Stimulated activated effector memory CD8-positive, alpha-beta T cell treated with anti-CD3 and anti-CD28 coated beads, Interleukin-12 subunit alpha, Interleukin-12 subunit beta, amount 100 ng/mL, for 72 hours (primary cell): ENCODE measurements at regions not wholly inside any gene's neighbourhood (a gene's known extent, or its start where the extent isn't known, plus 50 kb on each side); places are given as distances from the start of the nearest gene placed in this dataset.

Source experiments
- ATAC-seq: fragments of 150-1000 bp; cut with Tn5 transposase; 2 replicates; pipeline ENCODE4 v1.10.0; 2021
- DNase-seq, 2 donors: peaks; one replicate each; pipeline ENCODE4 v3.0.0; 2021 to 2022; ENCODE audit warnings: low spot score in 2 of 2
- H3K27ac Mint-ChIP-seq: one replicate; pipeline ENCODE4 v1.8.0; 2022; ENCODE audit warnings: mild to moderate bottlenecking, mixed read lengths
- H3K36me3 Mint-ChIP-seq: one replicate; pipeline ENCODE4 v1.8.0; 2022; ENCODE audit warnings: mild to moderate bottlenecking, mixed read lengths
- H3K4me1 Mint-ChIP-seq: one replicate; pipeline ENCODE4 v1.8.0; 2022; ENCODE audit warnings: mixed read lengths
- H3K4me3 Mint-ChIP-seq: one replicate; pipeline ENCODE4 v1.8.0; 2022; ENCODE audit warnings: mild to moderate bottlenecking, mixed read lengths
- H3K9me3 Mint-ChIP-seq: one replicate; pipeline ENCODE4 v1.8.0; 2022; ENCODE audit warnings: mixed read lengths

DNA sequence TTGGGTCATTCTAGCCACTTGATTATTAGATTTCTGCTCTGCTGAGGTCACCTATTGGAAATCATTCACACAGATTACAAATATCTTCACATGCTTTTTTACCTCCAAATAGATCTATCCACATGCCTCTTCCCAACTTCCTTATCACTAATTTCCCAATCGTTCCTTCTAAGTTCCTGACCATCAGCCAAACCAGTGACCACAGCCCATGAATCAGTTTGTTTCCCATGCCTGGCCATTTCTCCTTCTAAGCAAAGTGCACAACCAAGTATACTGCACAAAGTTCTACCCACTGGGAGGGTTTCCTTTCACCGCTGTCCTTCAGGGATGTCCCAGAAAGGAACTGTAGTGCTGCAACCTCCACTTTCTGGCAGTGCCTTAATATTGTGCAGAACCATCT lies 140.5 kb upstream of the SYNDIG1 start:
- no peak overlapping the region for H3K4me3 Mint-ChIP-seq
- ATAC-seq (no peak), DNase-seq (no peak)
- H3K36me3 Mint-ChIP-seq: no peaks in the 10 kb centered on the region
- H3K9me3 Mint-ChIP-seq: no peaks in the 10 kb centered on the region
- H3K27ac Mint-ChIP-seq: no peak overlapping the region
- no peaks in the 10 kb centered on the region for H3K4me1 Mint-ChIP-seq

DNA sequence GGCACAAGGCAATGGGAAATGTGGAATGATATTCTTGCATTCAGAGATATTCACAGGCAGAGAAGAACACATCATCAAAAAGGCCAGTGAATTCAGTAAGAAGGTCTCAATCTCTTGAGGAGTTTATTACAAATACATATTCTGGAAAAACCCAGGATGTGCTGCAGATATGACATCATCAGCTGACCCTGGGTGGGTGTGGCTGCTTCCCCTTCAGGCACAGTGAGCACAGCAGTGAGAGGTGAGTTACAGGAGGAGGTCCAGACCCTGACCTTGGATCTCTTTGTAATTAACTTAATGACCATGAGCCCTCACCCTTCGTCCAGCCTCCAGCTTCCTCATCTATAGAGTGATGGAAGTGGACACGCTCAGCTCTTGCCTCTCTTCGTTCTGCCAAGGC lies 147.5 kb upstream of the SYNDIG1 start:
- Mint-ChIP-seq H3K9me3 (no peaks in the 10 kb centered on the region), H3K4me1 (peaks cover 9% of the 10 kb centered on the region), H3K27ac (no peak overlapping the region), H3K36me3 (no peaks in the 10 kb centered on the region), H3K4me3 (no peak overlapping the region)
- no peak for ATAC-seq
- no peak for DNase-seq

DNA sequence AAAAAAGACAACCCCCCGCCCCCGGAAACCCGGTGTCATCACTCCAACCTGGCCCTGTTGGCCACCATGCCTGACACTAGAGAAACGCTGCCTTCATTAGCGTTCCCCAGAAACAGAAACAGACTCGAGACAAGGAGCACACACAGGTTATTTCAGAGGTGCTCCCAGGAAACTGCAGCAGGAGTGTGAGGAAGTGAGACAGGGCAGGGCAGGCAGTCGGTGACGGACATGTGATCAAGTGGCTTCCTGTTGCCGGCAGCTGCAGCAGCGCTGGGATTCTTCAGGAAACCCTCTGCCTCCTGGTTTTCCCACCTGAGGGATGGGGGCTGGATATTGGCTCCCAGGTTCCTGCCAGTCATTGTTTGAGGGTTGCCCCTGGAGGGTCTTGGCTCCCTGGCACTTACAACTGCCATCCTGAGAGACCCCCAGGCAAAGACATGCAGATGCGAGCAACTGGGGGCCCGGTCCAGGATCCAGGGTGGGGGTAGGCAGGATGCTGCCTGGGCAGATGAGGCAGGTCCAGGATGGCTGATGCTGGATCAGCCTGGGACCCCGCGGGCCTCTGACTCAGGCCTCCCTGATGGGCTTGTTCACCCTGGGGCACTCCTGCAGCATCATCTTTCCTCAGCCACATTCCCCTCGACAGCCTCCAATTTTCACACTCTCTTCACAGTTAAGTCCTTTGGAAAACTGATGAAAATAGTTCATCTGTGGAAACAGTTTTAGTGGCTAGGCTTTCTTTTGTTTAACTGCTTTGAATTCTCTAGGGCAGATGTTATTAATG lies 150.7 kb upstream of the SYNDIG1 start:
- Mint-ChIP-seq H3K4me1 (peaks cover 9% of the 10 kb centered on the region), H3K27ac (no peak overlapping the region), H3K4me3 (no peak overlapping the region), H3K36me3 (no peaks in the 10 kb centered on the region), H3K9me3 (no peaks in the 10 kb centered on the region)
- DNase-seq: no peak
- no peak for ATAC-seq

DNA sequence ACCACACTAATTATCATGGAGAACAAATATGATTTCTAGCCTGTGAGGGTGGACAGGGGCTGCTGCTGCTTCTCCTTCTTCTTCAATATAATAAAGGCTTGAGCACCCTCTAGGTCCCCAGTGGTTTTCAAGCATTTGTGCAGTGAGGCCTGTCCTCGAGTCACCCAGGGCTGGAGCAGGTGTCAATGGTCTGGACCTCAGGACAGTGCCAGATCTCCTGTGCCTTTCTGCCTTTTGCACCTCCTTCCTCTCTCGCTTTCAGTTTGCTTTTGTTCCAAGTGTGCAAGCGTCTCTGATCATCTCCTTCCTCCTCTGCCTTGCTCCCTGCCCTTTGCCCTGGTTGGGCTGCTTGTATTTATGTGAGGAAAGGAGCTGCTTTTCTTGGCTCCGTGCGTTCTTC lies 152.2 kb upstream of the SYNDIG1 start:
- Mint-ChIP-seq H3K4me3 (no peak overlapping the region), H3K9me3 (no peaks in the 10 kb centered on the region), H3K4me1 (peaks cover 9% of the 10 kb centered on the region), H3K27ac (no peak overlapping the region), H3K36me3 (no peaks in the 10 kb centered on the region)
- ATAC-seq: no peak
- DNase-seq: no peak

DNA sequence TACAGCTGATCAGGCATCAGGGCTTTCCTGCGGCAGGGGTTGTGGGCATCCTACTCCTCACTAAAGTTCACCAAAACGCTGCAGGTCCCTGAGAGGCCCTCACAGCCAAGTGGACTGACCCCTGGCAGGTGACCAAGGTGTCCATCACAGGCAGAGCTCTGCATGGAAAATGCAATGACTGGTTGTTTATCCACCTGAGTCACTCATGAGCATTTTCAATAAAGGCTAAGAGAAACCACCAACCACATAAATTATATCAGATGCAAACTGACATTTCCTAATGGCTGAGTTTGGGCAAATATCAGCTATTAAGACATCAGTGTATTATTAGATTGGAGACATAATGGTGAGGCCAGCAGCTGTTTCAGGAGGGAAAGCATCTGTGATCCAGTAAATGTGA lies 152.7 kb upstream of the SYNDIG1 start:
- Mint-ChIP-seq H3K36me3 (no peaks in the 10 kb centered on the region), H3K9me3 (no peaks in the 10 kb centered on the region), H3K4me1 (peaks cover 9% of the 10 kb centered on the region), H3K27ac (no peak overlapping the region), H3K4me3 (no peak overlapping the region)
- ATAC-seq (no peak), DNase-seq (no peak)

DNA sequence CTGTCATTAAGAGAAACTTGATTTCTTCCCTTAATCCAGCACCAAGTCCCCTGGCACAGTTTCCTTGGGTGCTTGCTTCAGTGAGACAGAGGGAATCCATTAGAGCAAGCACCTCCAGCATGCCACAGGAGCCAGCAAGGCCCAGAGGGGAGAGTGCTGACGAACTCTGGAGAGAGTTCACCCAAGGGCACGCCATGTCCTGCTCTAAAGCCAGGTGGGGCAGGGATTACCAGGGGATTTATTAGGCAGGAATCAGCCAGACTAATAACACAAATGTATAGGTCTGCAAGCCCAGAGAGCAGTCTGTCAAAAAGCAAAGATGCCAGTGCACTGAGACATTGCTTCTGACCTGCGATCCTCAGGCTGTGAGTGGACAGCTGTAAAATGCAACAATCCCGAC lies 155.4 kb upstream of the SYNDIG1 start:
- Mint-ChIP-seq H3K36me3 (no peaks in the 10 kb centered on the region), H3K4me1 (peaks cover 9% of the 10 kb centered on the region), H3K4me3 (no peak overlapping the region), H3K9me3 (no peaks in the 10 kb centered on the region), H3K27ac (no peak overlapping the region)
- ATAC-seq: no peak
- DNase-seq: no peak

DNA sequence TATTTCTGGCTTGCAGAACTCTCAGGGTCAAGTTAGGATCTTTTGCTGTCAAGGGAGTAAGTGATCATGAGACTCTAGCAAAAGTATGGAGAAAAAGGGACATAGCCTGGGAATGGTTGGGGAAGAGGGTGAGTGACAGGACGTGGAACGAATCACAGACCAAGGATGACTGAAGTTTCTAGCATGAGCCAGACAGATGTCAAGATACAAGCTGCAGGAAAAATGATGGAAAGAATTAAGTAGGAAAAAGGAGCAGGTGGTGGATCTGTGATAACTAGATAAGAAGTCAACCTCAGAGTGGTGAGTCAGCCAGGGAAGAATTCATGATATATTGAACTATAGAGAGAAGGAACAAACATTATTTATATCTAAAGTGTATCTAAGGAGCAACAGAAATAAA lies 159.8 kb upstream of the SYNDIG1 start:
- no peaks in the 10 kb centered on the region for H3K4me1 Mint-ChIP-seq
- H3K9me3 Mint-ChIP-seq: no peaks in the 10 kb centered on the region
- no peaks in the 10 kb centered on the region for H3K36me3 Mint-ChIP-seq
- H3K4me3 Mint-ChIP-seq: no peak overlapping the region
- H3K27ac Mint-ChIP-seq: no peak overlapping the region
- ATAC-seq (no peak), DNase-seq (no peak)

DNA sequence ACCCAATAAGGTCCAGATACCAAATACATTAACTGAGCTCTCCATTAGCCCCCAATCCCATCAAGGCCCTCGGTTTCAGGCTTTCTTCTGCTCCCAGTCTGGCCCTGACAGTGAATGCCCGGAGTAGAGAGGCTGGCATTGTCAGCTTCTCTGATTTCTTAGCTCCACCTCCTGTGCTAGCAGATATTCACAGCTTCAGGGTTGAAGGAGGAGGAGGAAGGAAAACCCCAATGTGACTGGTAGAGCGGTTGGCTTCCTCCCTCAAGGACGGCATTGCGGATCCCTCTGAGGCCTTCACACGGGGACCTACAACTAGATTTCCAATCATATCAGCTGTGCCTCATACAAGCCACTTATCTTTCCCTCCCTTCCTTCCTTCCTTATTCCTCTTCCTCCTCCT lies 164.1 kb upstream of the SYNDIG1 start:
- no peaks in the 10 kb centered on the region for H3K4me1 Mint-ChIP-seq
- ATAC-seq: no peak
- peak overlapping the region; percentile 12 for H3K27ac Mint-ChIP-seq

DNA sequence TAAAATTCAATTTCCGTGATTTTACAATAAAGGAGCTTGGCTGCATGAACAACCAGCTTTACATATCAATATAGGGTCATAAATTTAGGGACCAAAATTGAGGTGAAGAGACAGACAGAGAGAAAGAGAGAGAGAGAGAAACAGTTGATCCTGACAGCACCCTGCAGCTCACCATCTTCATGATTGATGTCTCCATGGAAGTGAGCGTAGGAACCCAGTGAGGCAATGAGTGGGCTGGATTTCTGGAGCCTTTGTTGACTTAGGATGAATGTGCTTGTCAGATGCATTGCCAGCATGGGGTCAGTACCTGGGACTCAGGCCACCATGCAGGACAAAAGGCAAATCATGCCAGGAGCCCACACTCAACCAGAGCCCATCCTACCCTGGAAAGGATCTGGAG lies 165.1 kb upstream of the SYNDIG1 start:
- no peak overlapping the region for H3K27ac Mint-ChIP-seq
- DNase-seq (no peak), ATAC-seq (no peak)
- no peaks in the 10 kb centered on the region for H3K4me1 Mint-ChIP-seq
- no peaks in the 10 kb centered on the region for H3K9me3 Mint-ChIP-seq
- H3K36me3 Mint-ChIP-seq: no peaks in the 10 kb centered on the region
- H3K4me3 Mint-ChIP-seq: no peak overlapping the region

More for the DNA sequence above, 164.1 kb upstream of the SYNDIG1 start:
- Mint-ChIP-seq H3K4me3 (no peak overlapping the region), H3K36me3 (no peaks in the 10 kb centered on the region), H3K9me3 (no peaks in the 10 kb centered on the region)
- no peak for DNase-seq

DNA sequence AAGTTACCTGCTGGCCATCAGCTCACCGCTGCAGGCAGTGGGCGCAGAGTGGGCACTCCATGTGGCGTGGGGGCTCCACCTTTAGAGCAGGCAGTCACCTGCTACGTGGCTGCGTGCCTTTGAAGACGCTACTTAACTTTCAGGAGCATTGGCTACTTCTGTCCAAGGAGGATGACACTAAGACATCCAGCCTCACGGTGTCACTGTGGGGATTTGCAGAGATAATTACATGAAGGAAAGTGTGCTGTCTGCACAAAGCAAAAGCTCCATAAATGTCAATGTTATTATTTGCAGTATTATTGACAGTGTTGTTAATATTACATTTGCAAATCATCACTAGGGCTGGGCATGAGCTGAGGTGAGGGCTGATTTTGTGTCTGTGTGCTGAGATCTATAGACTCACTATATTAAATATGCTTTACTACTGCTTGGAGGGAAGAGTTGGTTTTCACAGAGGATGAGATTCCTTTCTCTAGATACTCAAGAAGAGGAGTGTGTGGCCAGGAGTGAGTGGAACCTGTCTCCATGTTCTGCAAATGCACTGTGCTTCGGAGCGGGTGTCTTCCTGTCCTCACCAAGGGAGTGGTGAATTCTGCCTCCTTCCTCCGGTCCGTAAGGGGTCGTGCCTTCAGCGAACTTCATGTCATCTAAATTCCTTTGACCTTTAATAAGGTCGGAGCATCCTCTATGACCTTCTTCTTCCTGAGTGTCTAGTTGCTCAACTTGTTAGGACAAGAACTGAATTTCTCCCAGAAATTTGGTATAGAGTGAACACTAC lies 165.8 kb upstream of the SYNDIG1 start:
- Mint-ChIP-seq H3K4me1 (no peaks in the 10 kb centered on the region), H3K36me3 (no peaks in the 10 kb centered on the region), H3K27ac (no peak overlapping the region), H3K4me3 (no peak overlapping the region), H3K9me3 (no peaks in the 10 kb centered on the region)
- DNase-seq: no peak
- ATAC-seq: no peak

DNA sequence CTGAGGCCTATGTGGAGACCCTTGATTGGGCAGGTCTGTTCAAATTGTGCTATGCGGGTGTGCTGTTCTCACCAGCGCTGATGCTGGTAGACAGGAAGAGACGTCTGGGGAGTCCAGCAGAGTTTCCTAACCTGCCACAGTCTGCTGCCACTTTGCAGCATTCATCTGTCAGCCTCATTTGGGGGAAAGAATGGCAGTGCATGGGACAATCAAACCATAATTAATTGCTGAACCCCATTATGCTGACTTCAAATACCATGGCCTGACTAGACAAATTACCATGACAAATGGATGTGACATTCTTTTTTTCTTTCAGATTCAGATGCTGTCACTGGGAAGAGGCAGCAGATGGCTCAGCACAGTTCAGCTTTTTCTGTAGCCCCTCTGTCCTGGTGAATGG lies 171.4 kb upstream of the SYNDIG1 start:
- no peak overlapping the region for H3K4me3 Mint-ChIP-seq
- H3K36me3 Mint-ChIP-seq: no peaks in the 10 kb centered on the region
- H3K27ac Mint-ChIP-seq: no peak overlapping the region
- DNase-seq: no peak
- no peaks in the 10 kb centered on the region for H3K4me1 Mint-ChIP-seq
- no peak for ATAC-seq
- H3K9me3 Mint-ChIP-seq: no peaks in the 10 kb centered on the region

DNA sequence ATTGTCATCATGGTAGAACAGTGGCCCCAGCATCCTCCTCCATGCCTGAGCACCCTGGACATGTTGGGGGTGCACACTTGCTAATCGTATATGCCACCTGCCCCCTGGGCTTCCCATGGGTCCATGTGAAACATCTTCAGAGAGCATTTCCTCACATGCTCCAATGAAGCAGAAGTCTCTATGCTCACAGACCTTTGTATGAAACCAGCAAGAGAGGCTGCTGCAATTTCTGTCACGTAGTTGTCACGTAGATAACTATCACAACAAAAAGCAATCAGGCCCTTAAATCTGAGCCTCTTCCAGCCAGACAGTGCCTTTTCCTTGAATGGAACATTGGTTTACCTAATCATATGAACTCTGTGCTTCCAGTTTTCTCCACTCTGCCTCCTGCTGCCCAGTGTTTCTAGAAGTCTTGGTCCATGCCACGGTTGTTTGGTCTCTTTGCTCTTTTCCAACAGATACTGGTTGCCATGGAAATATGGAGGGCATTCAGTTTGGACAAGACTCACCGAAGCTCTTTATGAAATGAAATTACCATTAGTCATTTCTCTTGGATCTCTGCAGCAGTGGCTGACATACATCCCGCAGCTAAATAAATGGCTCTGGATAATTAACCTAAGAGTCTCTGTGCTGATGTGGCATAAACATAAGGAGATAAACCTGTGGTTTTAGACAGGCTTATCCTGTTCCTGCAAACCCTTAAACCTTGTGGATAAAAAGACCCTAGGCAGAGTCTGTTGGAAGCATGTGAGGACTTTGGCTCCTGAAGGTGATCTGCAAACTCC lies 172.8 kb upstream of the SYNDIG1 start:
- no peaks in the 10 kb centered on the region for H3K4me1 Mint-ChIP-seq
- no peaks in the 10 kb centered on the region for H3K36me3 Mint-ChIP-seq
- no peaks in the 10 kb centered on the region for H3K9me3 Mint-ChIP-seq
- H3K27ac Mint-ChIP-seq: no peak overlapping the region
- H3K4me3 Mint-ChIP-seq: no peak overlapping the region
- ATAC-seq (no peak), DNase-seq (no peak)

DNA sequence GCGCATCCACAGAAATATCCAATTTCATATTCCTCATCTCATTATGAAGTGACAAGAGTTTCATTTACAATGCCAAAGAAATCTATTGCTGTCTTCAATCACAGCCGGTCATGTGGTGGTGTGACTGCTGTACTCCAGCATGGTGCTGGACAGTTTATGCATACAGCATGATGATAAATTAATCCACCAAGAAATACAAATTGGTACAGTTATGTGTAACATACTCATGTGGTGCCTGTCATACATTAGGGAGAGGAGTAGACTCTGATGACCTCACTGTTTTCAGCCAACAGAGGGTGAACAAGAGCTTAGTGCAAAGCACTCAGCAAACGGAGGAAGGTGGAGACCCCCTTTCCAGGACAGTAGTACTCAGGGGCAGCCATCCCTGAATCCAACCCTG lies 178.4 kb upstream of the SYNDIG1 start:
- Mint-ChIP-seq H3K27ac (no peak overlapping the region), H3K4me1 (peaks cover 18% of the 10 kb centered on the region), H3K4me3 (no peak overlapping the region), H3K36me3 (no peaks in the 10 kb centered on the region), H3K9me3 (no peaks in the 10 kb centered on the region)
- ATAC-seq (peak; percentile 50), DNase-seq (no peak)

DNA sequence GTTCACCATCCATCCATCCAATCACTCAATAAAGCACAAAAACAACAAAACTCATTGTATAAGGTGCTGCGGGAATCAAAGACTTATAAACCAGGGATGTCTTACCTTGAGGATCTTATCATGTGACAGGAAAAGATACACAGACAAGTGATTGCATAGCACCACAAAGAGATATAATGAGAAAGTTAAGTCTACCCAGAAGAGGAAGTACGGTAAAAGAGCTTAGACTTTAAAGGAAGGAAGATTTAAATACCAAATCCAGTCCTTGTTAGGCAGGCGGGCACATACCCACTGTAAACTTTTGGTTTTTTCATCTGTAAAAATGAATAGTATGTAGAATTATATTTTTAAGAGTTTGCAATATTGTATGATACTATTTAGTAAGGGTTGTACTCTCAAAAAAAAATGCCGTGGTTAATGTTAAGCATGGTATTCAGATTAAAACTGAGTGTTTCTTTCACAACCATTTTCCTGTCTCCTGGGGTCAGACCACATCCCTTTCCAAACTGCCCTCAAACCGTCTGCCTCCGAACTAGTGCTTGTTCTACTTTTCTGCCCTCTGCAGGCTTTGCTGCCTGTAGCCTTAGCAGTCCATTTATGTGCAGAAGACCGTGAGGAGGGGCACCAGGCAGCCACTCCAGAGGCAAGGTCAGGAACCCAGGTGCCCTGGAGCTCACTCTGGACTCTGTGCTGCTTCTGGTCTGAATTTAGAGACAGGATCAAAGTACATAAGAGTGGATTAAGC lies 179.5 kb upstream of the SYNDIG1 start:
- DNase-seq (no peak), ATAC-seq (peak; percentile 73)
- Mint-ChIP-seq H3K9me3 (no peaks in the 10 kb centered on the region), H3K36me3 (no peaks in the 10 kb centered on the region), H3K4me3 (peak overlapping the region; percentile 17), H3K27ac (no peak overlapping the region), H3K4me1 (peaks cover 18% of the 10 kb centered on the region)

DNA sequence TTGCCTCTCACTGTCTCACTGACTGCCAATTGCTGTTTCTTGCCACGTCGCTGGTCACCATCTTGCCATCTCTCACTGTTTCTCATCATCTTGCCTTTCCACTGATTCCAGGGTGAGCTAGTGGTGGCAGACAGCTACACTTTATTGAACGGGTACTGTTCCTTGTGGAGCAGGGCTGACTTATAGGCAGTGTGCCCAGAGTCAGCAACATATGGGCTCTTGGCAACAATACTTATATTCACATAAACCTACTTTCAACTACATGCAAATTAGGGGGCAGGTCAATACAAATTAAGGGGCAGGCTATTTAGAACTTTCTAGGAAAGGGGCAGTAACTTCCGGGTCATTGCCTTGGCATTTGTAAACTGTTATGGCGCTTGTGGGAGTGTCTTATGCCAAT lies 186.2 kb upstream of the SYNDIG1 start:
- H3K27ac Mint-ChIP-seq: no peak overlapping the region
- H3K4me3 Mint-ChIP-seq: no peak overlapping the region
- H3K4me1 Mint-ChIP-seq: no peaks in the 10 kb centered on the region
- no peak for DNase-seq
- no peak for ATAC-seq
- H3K9me3 Mint-ChIP-seq: no peaks in the 10 kb centered on the region
- no peaks in the 10 kb centered on the region for H3K36me3 Mint-ChIP-seq
